AG09319 (cell line): ENCODE measurements at regions not wholly inside any gene's neighbourhood (a gene's known extent, or its start where the extent isn't known, plus 50 kb on each side); places are given as distances from the start of the nearest gene placed in this dataset.

Experiments used
- DNase-seq: peaks from one replicate; pipeline ENCODE4 v3.0.0-alpha.2; 2010; ENCODE audit warnings: low read depth; ENCODE audit errors: extremely low read depth
- TF ChIP-seq, protein P1 (sequence below): IDR thresholded peaks from 2 replicates; pipeline ENCODE4 v1.5.1; 2011; ENCODE audit warnings: low read depth, mild to moderate bottlenecking, inconsistent platforms, low read length, moderate library complexity

GRCh38 chr11:12618743-12619540 is 55.3 kb upstream of the TEAD1 start:
- no peak for DNase-seq
- TF ChIP-seq, protein P1, sequence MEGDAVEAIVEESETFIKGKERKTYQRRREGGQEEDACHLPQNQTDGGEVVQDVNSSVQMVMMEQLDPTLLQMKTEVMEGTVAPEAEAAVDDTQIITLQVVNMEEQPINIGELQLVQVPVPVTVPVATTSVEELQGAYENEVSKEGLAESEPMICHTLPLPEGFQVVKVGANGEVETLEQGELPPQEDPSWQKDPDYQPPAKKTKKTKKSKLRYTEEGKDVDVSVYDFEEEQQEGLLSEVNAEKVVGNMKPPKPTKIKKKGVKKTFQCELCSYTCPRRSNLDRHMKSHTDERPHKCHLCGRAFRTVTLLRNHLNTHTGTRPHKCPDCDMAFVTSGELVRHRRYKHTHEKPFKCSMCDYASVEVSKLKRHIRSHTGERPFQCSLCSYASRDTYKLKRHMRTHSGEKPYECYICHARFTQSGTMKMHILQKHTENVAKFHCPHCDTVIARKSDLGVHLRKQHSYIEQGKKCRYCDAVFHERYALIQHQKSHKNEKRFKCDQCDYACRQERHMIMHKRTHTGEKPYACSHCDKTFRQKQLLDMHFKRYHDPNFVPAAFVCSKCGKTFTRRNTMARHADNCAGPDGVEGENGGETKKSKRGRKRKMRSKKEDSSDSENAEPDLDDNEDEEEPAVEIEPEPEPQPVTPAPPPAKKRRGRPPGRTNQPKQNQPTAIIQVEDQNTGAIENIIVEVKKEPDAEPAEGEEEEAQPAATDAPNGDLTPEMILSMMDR: no peak

GRCh38 chr11:12623869-12624268 is 50.4 kb upstream of the TEAD1 start:
- DNase-seq: no peak
- TF ChIP-seq, protein P1: no peak
